ENCODE measurements at regions not wholly inside any gene's neighbourhood (a gene's known extent, or its start where the extent isn't known, plus 50 kb on each side); places are given as distances from the start of the nearest gene placed in this dataset.

DNA sequence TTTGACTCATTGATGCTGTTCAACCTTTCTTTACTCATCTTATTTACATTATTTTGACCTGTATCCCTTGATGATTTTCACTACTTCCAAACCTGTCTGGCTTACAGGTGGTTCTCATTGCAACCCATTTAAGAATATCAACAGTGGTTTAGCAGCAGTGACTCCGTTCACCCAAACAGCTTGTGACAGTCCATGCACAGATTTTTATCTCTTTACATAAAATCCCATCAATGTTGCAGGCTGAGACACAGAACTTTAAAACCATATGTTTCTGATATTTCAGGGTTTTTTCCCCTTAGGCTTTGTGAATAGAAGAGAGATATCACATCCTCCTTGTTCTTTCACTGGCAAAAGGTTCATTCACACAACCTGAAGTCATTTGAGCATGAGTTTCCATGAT, 149.1 kb upstream of the CDIN1 start:
- TF ChIP-seq, protein P1, sequence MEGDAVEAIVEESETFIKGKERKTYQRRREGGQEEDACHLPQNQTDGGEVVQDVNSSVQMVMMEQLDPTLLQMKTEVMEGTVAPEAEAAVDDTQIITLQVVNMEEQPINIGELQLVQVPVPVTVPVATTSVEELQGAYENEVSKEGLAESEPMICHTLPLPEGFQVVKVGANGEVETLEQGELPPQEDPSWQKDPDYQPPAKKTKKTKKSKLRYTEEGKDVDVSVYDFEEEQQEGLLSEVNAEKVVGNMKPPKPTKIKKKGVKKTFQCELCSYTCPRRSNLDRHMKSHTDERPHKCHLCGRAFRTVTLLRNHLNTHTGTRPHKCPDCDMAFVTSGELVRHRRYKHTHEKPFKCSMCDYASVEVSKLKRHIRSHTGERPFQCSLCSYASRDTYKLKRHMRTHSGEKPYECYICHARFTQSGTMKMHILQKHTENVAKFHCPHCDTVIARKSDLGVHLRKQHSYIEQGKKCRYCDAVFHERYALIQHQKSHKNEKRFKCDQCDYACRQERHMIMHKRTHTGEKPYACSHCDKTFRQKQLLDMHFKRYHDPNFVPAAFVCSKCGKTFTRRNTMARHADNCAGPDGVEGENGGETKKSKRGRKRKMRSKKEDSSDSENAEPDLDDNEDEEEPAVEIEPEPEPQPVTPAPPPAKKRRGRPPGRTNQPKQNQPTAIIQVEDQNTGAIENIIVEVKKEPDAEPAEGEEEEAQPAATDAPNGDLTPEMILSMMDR (IDR thresholded peaks at IDR 0.05), result no peak
- TF ChIP-seq POLR2A (IDR thresholded peaks at IDR 0.05), result no peak

Data from adrenal gland (tissue), 5 donors.